Calu3 (cell line): ENCODE measurements at regions not wholly inside any gene's neighbourhood (a gene's known extent, or its start where the extent isn't known, plus 50 kb on each side); places are given as distances from the start of the nearest gene placed in this dataset.

Source experiments
- BruUV-seq: library from RNA; stranded (reverse); fragments of 400-500 nt; replicated peaks from 2 replicates; lab custom pipeline; 2021; lab: Mats Ljungman, UMichigan
- CTCF ChIA-PET: fragments of 300-600 bp; sonication (Branson Sonifier 250); formaldehyde crosslinking; loops from one replicate; lab custom pipeline; 2022; ENCODE audit warnings: antibody characterized with exemption; lab: Charles Lee
- DNase-seq: peaks from one replicate; pipeline ENCODE4 v3.0.0; 2022
- H3K27ac Mint-ChIP-seq: one replicate; pipeline ENCODE4 v1.8.0; 2022; ENCODE audit warnings: mixed read lengths; ENCODE audit not compliant: unreplicated experiment
- H3K27me3 Mint-ChIP-seq: one replicate; pipeline ENCODE4 v1.8.0; 2022; ENCODE audit warnings: mixed read lengths; ENCODE audit not compliant: unreplicated experiment
- H3K36me3 Mint-ChIP-seq: one replicate; pipeline ENCODE4 v1.8.0; 2022; ENCODE audit warnings: mild to moderate bottlenecking, moderate library complexity, mixed read lengths; ENCODE audit not compliant: insufficient read depth, unreplicated experiment
- H3K4me1 Mint-ChIP-seq: one replicate; pipeline ENCODE4 v1.8.0; 2022; ENCODE audit warnings: mild to moderate bottlenecking, low read depth, mixed read lengths; ENCODE audit not compliant: unreplicated experiment
- H3K4me3 Mint-ChIP-seq: one replicate; pipeline ENCODE4 v1.8.0; 2022; ENCODE audit warnings: mild to moderate bottlenecking, low read depth, moderate library complexity, mixed read lengths; ENCODE audit not compliant: unreplicated experiment
- H3K9me3 Mint-ChIP-seq: one replicate; pipeline ENCODE4 v1.8.0; 2022; ENCODE audit warnings: low read depth, mixed read lengths; ENCODE audit not compliant: unreplicated experiment
- CTCF ChIP-seq: fragments of 200-600 bp; IDR thresholded peaks from one replicate; pipeline ENCODE4 v1.8.0; 2022; ENCODE audit warnings: antibody characterized with exemption; ENCODE audit not compliant: unreplicated experiment
- intact Hi-C: fragments of 100-400 bp; cut with micrococcal nuclease; formaldehyde crosslinking; loops from one replicate; pipeline ENCODE4 v1.10.0; 2022; ENCODE audit not compliant: unreplicated experiment

GRCh38 chr1:115539736-115540135, 102.0 kb upstream of the VANGL1 start:
- peaks cover 3% of the 10 kb centered on the region for H3K9me3 Mint-ChIP-seq
- no peaks in the 10 kb centered on the region for H3K36me3 Mint-ChIP-seq
- no peak for DNase-seq
- BruUV-seq, result no TSS peak
- CTCF ChIA-PET, result no interaction called here
- no peak for TF ChIP-seq CTCF
- no peaks in the 10 kb centered on the region for H3K27me3 Mint-ChIP-seq
- H3K4me1 Mint-ChIP-seq, result no peaks in the 10 kb centered on the region
- no peak overlapping the region for H3K4me3 Mint-ChIP-seq
- no peak overlapping the region for H3K27ac Mint-ChIP-seq
- intact Hi-C loops, result no loop called here

- no TSS peak for BruUV-seq
- H3K27me3 Mint-ChIP-seq, result no peaks in the 10 kb centered on the region
- H3K36me3 Mint-ChIP-seq, result no peaks in the 10 kb centered on the region
- no peak for TF ChIP-seq CTCF
- H3K4me1 Mint-ChIP-seq, result no peaks in the 10 kb centered on the region
- H3K9me3 Mint-ChIP-seq, result peaks cover 3% of the 10 kb centered on the region
- no peak for DNase-seq
- CTCF ChIA-PET, result no interaction called here
- intact Hi-C loops, result no loop called here
- H3K4me3 Mint-ChIP-seq, result no peak overlapping the region
- no peak overlapping the region for H3K27ac Mint-ChIP-seq
Measured at GRCh38 chr1:115539061-115539460, 102.7 kb upstream of the VANGL1 start.

GRCh38 chr1:115538579-115538978, 103.2 kb upstream of the VANGL1 start:
- DNase-seq, result no peak
- no TSS peak for BruUV-seq
- TF ChIP-seq CTCF, result no peak
- CTCF ChIA-PET, result no interaction called here
- Mint-ChIP-seq H3K9me3 (peaks cover 3% of the 10 kb centered on the region), H3K27me3 (no peaks in the 10 kb centered on the region), H3K4me1 (no peaks in the 10 kb centered on the region), H3K4me3 (no peak overlapping the region), H3K36me3 (no peaks in the 10 kb centered on the region), H3K27ac (no peak overlapping the region)
- intact Hi-C loops, result no loop called here

- DNase-seq, result no peak
- no peaks in the 10 kb centered on the region for H3K4me1 Mint-ChIP-seq
- H3K27ac Mint-ChIP-seq, result no peak overlapping the region
- no TSS peak for BruUV-seq
- CTCF ChIA-PET, result no interaction called here
- H3K27me3 Mint-ChIP-seq, result no peaks in the 10 kb centered on the region
- intact Hi-C loops, result no loop called here
- no peaks in the 10 kb centered on the region for H3K36me3 Mint-ChIP-seq
- TF ChIP-seq CTCF, result no peak
- H3K4me3 Mint-ChIP-seq, result no peak overlapping the region
- peaks cover 3% of the 10 kb centered on the region for H3K9me3 Mint-ChIP-seq
Measured at GRCh38 chr1:115537415-115537814, 104.4 kb upstream of the VANGL1 start.
